ENCODE measurements at regions not wholly inside any gene's neighbourhood (a gene's known extent, or its start where the extent isn't known, plus 50 kb on each side); places are given as distances from the start of the nearest gene placed in this dataset.

DNA sequence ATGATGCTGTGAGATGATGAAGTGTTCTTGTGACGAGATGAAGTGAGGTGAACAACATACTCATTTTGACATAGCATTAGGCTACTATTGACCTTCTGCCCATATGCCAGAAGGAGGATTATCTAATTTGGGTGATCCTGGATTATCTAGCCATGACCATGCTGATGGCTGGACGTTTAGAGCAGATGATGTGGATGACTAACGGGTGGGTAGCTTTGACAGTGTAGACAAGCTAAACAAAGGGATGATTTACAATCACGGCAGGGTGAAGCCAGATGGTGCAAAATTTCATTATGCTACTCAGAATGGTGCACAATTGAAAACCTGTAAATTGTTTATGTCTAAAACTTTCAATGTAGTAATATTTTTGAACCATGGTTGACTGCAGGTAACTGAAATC is 2403.4 kb upstream of the ACO1 start:
- Histone ChIP-seq H3K23ac (ENCODE audit: low read depth, low read length) (no peak overlapping the region), H3K4me3 (ENCODE audit: insufficient read depth, low read depth, low read length) (no peak overlapping the region), H2BK20ac (ENCODE audit: low read depth, low read length) (no peak overlapping the region), H2BK5ac (ENCODE audit: low read depth, low read length, poor library complexity, severe bottlenecking) (no peak overlapping the region), H3K36me3 (ENCODE audit: control insufficient read depth, insufficient read depth, low read length) (no peaks in the 10 kb centered on the region), H2BK15ac (ENCODE audit: low read depth, low read length) (no peak overlapping the region), H3K27me3 (ENCODE audit: control insufficient read depth, insufficient read depth, low read length) (no peaks in the 10 kb centered on the region), H3K4me1 (ENCODE audit: control insufficient read depth, insufficient read depth, low read length) (no peaks in the 10 kb centered on the region), H2AK5ac (ENCODE audit: low read depth, low read length) (no peak overlapping the region), H3K79me1 (ENCODE audit: low read depth in 1 of 2, low read length in 2 of 2) (no peaks in the 10 kb centered on the region), H4K20me1 (ENCODE audit: insufficient read depth, low read length) (no peaks in the 10 kb centered on the region), H2AK9ac (replicated peaks; ENCODE audit: low read depth, low read length, poor library complexity) (no peak overlapping the region), H2AFZ (replicated peaks; ENCODE audit: low read length, poor library complexity) (no peak overlapping the region), H3K4ac (ENCODE audit: low read depth, low read length) (no peak overlapping the region), H3K18ac (ENCODE audit: low read depth, low read length) (no peak overlapping the region), H3K9ac (ENCODE audit: low read depth, low read length) (no peak overlapping the region), H3K56ac (ENCODE audit: extremely low read depth, insufficient read depth, low read length) (no peak overlapping the region), H3K9me1 (ENCODE audit: insufficient read depth, low read length) (no peaks in the 10 kb centered on the region), H3K4me2 (ENCODE audit: low read depth, low read length) (no peak overlapping the region), H2BK120ac (ENCODE audit: low read depth, low read length) (no peak overlapping the region), H3K27ac (ENCODE audit: insufficient read depth, low read length) (no peak overlapping the region), H4K91ac (ENCODE audit: insufficient read depth, low read depth, low read length) (no peak overlapping the region), H3K14ac (replicated peaks; ENCODE audit: low read depth, low read length) (no peak overlapping the region), H4K8ac (ENCODE audit: low read depth in 2 of 2, low read length in 2 of 2) (no peak overlapping the region), H4K5ac (ENCODE audit: low read depth, low read length) (no peak overlapping the region), H3K9me3 (ENCODE audit: control insufficient read depth, insufficient read depth, low read length) (peaks cover 6% of the 10 kb centered on the region)
- no peak for TF ChIP-seq CHD1 (IDR thresholded peaks at IDR 0.05; ENCODE audit: low read depth, low read length)
- no peak for TF ChIP-seq MXI1 (IDR thresholded peaks at IDR 0.05; ENCODE audit: borderline replicate concordance, low read depth, low read length)
- TF ChIP-seq, protein P1, sequence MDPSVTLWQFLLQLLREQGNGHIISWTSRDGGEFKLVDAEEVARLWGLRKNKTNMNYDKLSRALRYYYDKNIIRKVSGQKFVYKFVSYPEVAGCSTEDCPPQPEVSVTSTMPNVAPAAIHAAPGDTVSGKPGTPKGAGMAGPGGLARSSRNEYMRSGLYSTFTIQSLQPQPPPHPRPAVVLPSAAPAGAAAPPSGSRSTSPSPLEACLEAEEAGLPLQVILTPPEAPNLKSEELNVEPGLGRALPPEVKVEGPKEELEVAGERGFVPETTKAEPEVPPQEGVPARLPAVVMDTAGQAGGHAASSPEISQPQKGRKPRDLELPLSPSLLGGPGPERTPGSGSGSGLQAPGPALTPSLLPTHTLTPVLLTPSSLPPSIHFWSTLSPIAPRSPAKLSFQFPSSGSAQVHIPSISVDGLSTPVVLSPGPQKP (IDR thresholded peaks at IDR 0.05; ENCODE audit: borderline replicate concordance, low read depth, low read length): no peak
- TF ChIP-seq, protein P2, sequence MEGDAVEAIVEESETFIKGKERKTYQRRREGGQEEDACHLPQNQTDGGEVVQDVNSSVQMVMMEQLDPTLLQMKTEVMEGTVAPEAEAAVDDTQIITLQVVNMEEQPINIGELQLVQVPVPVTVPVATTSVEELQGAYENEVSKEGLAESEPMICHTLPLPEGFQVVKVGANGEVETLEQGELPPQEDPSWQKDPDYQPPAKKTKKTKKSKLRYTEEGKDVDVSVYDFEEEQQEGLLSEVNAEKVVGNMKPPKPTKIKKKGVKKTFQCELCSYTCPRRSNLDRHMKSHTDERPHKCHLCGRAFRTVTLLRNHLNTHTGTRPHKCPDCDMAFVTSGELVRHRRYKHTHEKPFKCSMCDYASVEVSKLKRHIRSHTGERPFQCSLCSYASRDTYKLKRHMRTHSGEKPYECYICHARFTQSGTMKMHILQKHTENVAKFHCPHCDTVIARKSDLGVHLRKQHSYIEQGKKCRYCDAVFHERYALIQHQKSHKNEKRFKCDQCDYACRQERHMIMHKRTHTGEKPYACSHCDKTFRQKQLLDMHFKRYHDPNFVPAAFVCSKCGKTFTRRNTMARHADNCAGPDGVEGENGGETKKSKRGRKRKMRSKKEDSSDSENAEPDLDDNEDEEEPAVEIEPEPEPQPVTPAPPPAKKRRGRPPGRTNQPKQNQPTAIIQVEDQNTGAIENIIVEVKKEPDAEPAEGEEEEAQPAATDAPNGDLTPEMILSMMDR (conservative IDR thresholded peaks at IDR 0.05; ENCODE audit: low read depth, low read length): no peak
- ChIA-PET POLR2A (ENCODE audit: unreplicated experiment) (no interaction called here), CTCF (no interaction called here)
- no CpG with 5 or more reads among the region's 4 CpGs for WGBS, 2 experiments (ENCODE audit: extremely low coverage in 2 of 2, insufficient read length in 1 of 2)
- DNase-seq: no peak
- dilution Hi-C loops (cut with HindIII; ENCODE audit: low sequenced_read_pairs, unreplicated experiment) (no loop called here), intact Hi-C loops (cut with micrococcal nuclease) (no loop called here), in situ Hi-C loops (cut with MboI; ENCODE audit: low sequenced_read_pairs) (no loop called here)
- no TSS peak for BruUV-seq (replicated peaks)
- ATAC-seq (ENCODE audit: low read depth): no peak
